ENCODE measurements at regions not wholly inside any gene's neighbourhood (a gene's known extent, or its start where the extent isn't known, plus 50 kb on each side); places are given as distances from the start of the nearest gene placed in this dataset.

DNA sequence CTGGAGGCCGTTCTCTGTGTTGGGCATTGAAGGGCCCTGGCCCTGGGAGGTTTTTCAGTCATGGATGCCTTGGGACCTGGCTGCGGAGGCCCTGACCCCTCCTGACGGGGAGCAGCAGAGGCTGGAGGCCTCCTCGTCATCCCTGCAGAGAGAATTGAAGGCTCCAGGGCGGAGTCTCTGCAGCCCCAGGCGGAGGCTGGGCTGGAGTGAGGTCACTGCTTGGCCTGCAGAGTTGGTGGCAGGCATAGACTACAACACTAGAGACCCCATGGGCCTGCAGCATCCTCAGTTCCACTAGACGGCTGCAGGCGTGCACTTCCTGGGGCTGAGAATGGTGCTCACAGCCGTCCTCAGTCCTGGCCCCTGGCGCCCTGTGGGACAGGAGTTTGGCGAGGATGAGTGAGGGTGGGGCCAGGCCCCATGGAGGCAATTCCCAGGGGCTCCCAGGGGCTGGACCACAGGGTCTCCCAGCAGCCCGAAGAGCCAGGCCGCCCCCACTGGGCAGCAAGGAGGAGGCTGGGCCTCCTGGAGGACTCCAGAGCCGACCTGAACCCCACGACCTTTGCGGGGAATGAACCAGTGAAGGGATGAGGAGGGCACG lies 1194.9 kb downstream of the BRD1 start:
- no peak for TF ChIP-seq POLR2AphosphoS5 (IDR thresholded peaks at IDR 0.05; ENCODE audit: borderline replicate concordance, low read depth, low read length)
- TF ChIP-seq EZH2 (IDR thresholded peaks at IDR 0.05), result no peak
